Coronary artery (tissue), 2 donors: ENCODE measurements at regions not wholly inside any gene's neighbourhood (a gene's known extent, or its start where the extent isn't known, plus 50 kb on each side); places are given as distances from the start of the nearest gene placed in this dataset.

Experiments
- DNase-seq: peaks from one replicate; pipeline ENCODE4 v3.0.0-alpha.2; 2017; ENCODE audit warnings: low spot score
- H3K27ac ChIP-seq, 2 donors: fragments of 200-600 bp; sonication (generic); one replicate each; pipeline ENCODE4 v1.5.1; 2016 to 2019
- H3K4me3 ChIP-seq: fragments of 200-600 bp; sonication (generic); 2 replicates; pipeline ENCODE4 v1.5.1; 2016; ENCODE audit warnings: mild to moderate bottlenecking, moderate library complexity
- CTCF ChIP-seq: fragments of 200-600 bp; sonication (generic); IDR thresholded peaks from one replicate; pipeline ENCODE4 v1.5.1; 2019; ENCODE audit warnings: antibody characterized with exemption

DNA sequence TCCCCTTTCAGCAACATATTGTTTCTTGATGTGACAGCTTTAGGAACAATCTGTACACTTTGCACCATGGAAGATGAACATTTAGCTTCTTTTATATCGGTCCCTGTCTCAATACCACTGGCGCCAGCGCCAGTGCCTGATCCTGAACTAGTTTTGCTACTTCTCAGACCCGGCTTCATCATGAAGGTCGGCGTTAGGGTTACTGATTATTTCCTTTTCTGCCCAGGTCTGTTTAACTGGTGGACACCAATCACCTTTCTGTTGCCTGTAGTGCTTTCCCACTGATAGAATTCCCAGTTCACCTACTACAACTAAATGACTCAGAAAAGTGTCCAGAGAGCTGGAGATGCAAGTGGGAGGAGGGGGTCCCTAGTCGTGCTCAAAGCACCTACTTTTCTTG lies 99.5 kb downstream of the MYCN start:
- DNase-seq: no peak
- H3K4me3 ChIP-seq: no peak overlapping the region
- H3K27ac ChIP-seq: no peak overlapping the region
- no peak for TF ChIP-seq CTCF

GRCh38 chr2:16039055-16039454 lies 98.7 kb downstream of the MYCN start:
- no peak for TF ChIP-seq CTCF
- DNase-seq: no peak
- Histone ChIP-seq H3K4me3 (no peak overlapping the region), H3K27ac (no peak overlapping the region)

GRCh38 chr2:16038621-16039020 lies 98.3 kb downstream of the MYCN start:
- Histone ChIP-seq H3K27ac (no peak overlapping the region), H3K4me3 (no peak overlapping the region)
- DNase-seq: no peak
- TF ChIP-seq CTCF: no peak

DNA sequence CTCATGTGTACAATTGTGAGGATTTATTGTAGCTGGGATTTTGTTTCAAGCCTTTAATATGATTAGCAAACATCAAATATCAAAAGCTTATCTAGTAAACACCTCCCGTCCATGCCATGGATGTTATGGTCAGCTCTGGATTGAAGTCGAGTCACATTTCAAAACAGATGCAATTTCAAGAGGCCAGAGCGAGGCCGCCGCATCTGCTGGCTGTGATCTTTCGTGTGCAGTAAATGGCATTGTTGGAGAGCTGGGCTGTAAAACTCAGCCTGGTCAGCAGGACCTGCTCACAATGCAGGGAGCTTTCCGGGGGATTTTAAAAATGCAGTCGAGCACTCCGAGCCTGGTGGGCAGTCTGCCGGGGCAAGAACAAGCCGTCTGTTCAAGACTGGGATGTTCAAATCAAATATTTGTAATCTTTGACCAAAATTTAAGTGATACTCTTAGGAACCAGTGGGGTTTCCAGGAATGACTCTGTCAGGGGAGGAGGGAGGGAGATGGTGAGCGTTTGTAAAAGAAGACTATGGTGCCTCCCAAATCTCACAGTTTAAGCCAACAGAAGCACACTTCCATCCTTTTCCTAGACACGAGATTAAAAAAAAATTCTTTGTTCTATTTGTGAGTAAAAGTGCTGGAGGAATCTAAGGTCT lies 97.6 kb downstream of the MYCN start:
- no peak for DNase-seq
- H3K4me3 ChIP-seq: no peak overlapping the region
- no peak overlapping the region for H3K27ac ChIP-seq
- TF ChIP-seq CTCF: no peak

- H3K27ac ChIP-seq: no peak overlapping the region
- TF ChIP-seq CTCF: no peak
Observed at GRCh38 chr2:16036951-16037350, 96.6 kb downstream of the MYCN start.

DNA sequence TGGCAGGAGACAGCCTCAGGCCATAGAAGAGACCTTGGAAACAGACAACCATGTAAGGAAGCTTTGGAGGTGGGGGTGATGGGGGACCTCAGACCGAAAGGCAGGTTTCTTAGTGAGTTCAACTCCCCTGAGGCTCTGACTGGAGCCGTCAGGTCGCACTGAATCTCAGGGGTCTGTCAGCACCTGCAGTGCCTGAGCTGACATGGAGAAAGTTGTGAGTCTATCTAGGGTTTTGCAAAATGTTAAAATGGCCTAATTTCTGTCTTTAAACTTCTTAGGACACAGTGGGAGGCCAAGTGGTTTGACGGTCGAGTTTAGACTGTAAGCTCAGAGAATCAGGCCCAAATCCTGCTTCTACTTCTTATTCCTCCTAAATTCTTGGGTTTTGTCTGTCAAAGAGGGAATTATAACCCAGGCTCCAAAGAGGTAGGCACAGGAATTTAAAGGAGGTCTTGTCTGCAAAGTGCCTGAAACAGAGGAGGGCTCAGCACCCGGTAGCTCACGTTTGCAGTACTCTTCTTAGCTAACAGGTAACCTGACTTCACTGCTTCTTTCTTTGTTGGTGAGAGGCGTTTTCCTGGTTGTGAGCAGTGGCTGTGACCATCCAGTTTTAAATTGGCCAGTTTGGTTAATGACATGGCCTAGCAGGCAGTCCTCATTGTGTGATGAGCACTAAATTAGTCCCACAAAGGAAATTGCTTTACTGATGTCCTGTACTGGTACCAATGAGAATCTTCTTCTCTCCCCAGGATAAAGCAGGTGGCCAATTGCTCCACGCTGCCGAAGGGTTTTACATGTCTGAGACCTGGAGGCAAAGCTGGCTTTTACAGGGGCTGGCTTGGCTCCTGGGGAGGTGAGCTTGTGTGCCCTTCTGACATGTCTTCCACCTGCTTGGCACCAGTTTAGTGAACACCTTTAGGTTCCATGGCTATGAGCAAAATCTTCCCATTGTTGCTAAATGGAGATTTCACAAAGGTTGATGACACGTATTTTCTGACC lies 95.7 kb downstream of the MYCN start:
- Histone ChIP-seq H3K4me3 (no peak overlapping the region), H3K27ac (no peak overlapping the region)
- no peak for TF ChIP-seq CTCF
- no peak for DNase-seq

More at GRCh38 chr2:16036951-16037350, 96.6 kb downstream of the MYCN start:
- DNase-seq: no peak
- H3K4me3 ChIP-seq: no peak overlapping the region
